GM12875 (cell line): ENCODE measurements at regions not wholly inside any gene's neighbourhood (a gene's known extent, or its start where the extent isn't known, plus 50 kb on each side); places are given as distances from the start of the nearest gene placed in this dataset.
"Not testable (repeated sequence)": the region's sequence is repeated elsewhere in the genome, so short reads cannot be mapped to it uniquely, and the experiment has no call there.

Source experiments
- H3K4me3 ChIP-seq: one replicate; pipeline ENCODE4 v1.5.1; 2011; ENCODE audit warnings: low read depth, low read length, control low read depth
- TF ChIP-seq, protein P1 (sequence below): IDR thresholded peaks from 2 replicates; pipeline ENCODE4 v1.5.1; 2011; ENCODE audit warnings: low read depth, mild to moderate bottlenecking, control low read depth, inconsistent platforms, low read length, moderate library complexity, borderline replicate concordance; ENCODE audit not compliant: insufficient read depth

- no peak overlapping the region for H3K4me3 ChIP-seq
- TF ChIP-seq, protein P1, sequence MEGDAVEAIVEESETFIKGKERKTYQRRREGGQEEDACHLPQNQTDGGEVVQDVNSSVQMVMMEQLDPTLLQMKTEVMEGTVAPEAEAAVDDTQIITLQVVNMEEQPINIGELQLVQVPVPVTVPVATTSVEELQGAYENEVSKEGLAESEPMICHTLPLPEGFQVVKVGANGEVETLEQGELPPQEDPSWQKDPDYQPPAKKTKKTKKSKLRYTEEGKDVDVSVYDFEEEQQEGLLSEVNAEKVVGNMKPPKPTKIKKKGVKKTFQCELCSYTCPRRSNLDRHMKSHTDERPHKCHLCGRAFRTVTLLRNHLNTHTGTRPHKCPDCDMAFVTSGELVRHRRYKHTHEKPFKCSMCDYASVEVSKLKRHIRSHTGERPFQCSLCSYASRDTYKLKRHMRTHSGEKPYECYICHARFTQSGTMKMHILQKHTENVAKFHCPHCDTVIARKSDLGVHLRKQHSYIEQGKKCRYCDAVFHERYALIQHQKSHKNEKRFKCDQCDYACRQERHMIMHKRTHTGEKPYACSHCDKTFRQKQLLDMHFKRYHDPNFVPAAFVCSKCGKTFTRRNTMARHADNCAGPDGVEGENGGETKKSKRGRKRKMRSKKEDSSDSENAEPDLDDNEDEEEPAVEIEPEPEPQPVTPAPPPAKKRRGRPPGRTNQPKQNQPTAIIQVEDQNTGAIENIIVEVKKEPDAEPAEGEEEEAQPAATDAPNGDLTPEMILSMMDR: no peak
These were observed 731.1 kb upstream of the LUZP2 start for GRCh38 chr11:23765682-23766252.

DNA sequence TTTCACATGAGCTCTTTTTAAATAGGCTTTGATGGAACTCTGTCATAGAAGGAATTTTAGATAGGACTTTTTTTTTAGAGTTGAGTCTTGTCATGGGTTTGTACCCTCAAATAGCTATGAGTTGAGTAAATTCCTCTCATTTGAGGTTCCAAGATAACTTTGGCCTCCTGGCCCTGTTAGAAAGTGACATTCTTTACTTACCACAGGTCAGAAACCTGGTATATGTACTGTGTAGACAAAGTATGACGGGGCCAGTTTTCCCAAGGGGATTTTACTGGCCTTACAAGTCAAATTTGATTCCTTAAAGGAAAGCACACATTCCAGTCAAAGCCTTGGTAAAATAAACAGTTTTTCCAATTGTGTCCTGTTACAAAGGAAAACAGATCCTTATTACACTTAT, 729.3 kb upstream of the LUZP2 start:
- no peak overlapping the region for H3K4me3 ChIP-seq
- TF ChIP-seq, protein P1: no peak

DNA sequence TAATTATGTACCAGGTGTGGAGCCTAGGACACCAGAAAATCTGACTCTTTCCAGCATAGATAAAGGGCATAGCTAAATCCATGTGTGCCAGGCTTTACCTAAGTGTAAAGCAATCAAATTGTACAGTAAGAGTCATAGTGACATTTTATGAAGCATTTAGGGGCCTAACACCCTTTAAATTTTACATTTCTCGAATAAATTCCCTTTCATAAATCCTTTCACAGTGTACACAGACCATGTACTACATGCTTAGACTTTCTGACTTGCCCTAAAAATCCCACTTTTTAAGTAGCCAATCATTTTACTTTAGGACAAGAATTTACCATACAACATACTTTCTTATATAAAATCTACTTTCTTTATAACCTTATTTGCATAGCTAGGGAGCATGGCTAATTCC, 727.6 kb upstream of the LUZP2 start:
- TF ChIP-seq, protein P1: no peak
- H3K4me3 ChIP-seq: no peak overlapping the region

DNA sequence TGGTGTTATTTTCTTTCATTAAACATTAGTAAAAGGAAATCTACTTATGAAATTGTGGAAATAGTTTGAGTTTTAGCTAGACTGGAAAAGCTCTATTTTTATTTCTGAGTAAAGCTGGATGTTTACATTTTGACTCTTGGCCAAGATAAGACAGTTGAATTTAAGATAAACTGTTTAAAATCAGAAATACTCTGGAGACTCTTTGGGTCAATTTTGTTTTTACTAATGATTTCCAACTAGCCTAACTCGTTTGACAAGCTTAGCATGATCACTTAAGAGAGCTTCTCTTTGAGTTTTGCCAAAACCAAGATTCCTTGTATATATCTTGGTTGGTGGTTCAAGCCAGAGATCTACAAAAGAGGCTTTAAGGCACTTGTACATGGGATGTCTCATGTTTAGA, 724.8 kb upstream of the LUZP2 start:
- TF ChIP-seq, protein P1: no peak
- no peak overlapping the region for H3K4me3 ChIP-seq

DNA sequence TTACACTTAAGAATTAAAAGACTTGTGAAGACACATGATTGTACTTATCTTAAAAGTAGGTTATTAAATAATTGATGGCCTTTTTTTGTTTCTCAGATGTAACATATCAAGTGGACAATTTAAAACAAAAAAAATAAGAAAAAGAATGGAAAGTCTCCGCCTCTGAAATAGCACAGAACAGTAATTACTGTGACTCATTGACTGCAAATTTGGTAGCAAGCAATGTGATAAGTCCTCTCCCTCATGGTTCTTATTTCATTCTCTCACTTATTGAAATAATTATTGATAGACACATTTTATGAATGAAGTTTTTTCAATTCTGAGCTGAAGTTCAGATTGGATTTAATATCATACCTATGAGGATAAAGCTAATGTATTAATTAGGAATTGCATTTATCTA, 717.9 kb upstream of the LUZP2 start:
- TF ChIP-seq, protein P1: no peak
- H3K4me3 ChIP-seq: no peak overlapping the region

DNA sequence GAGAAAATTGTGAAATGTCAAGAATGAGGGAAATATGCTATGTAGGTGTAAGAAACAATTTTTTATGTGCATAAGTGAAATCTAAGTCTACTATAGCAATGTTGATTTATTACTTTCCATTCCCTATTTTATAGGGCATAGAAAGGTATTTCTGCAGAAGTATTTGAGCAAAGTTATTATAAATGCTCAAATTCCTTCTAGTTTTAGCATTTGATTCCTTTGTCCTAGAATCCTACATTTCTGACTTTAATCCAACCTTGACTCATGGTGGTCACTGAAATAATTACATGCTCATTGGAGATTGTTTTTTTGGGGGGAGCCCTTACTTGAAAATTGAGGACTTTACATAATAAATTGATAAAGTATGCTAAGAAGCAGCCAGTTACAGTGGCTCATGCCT, 716.6 kb upstream of the LUZP2 start:
- TF ChIP-seq, protein P1: no peak
- no peak overlapping the region for H3K4me3 ChIP-seq

- no peak overlapping the region for H3K4me3 ChIP-seq
- TF ChIP-seq, protein P1: no peak
These were observed 714.9 kb upstream of the LUZP2 start for GRCh38 chr11:23781803-23782560.

- H3K4me3 ChIP-seq: not testable (repeated sequence)
These were observed 709.9 kb upstream of the LUZP2 start for GRCh38 chr11:23786974-23787373.
